GM10248 (cell line): ENCODE measurements at regions not wholly inside any gene's neighbourhood (a gene's known extent, or its start where the extent isn't known, plus 50 kb on each side); places are given as distances from the start of the nearest gene placed in this dataset.

ENCODE experiments used
- CTCF ChIA-PET: fragments of 300-600 bp; sonication (Branson Sonifier 250); formaldehyde crosslinking; extraction: SDS; loops from one replicate; lab custom pipeline; 2021; ENCODE audit warnings: antibody characterized with exemption; lab: Yijun Ruan, JAX
- POLR2A ChIA-PET: fragments of 350-650 bp; sonication (Branson Sonifier 250); formaldehyde crosslinking; extraction: SDS; loops from one replicate; lab custom pipeline; 2020; ENCODE audit warnings: antibody characterized with exemption; lab: Yijun Ruan, JAX
- DNase-seq: peaks from one replicate; pipeline ENCODE4 v3.0.0; 2012; ENCODE audit errors: extremely low spot score
- TF ChIP-seq, protein P1 (sequence below): IDR thresholded peaks from 2 replicates; pipeline ENCODE4 v1.5.1; 2012; ENCODE audit warnings: mild to moderate bottlenecking, low read depth; ENCODE audit errors: extremely low read depth, missing control alignments, control extremely low read depth

DNA sequence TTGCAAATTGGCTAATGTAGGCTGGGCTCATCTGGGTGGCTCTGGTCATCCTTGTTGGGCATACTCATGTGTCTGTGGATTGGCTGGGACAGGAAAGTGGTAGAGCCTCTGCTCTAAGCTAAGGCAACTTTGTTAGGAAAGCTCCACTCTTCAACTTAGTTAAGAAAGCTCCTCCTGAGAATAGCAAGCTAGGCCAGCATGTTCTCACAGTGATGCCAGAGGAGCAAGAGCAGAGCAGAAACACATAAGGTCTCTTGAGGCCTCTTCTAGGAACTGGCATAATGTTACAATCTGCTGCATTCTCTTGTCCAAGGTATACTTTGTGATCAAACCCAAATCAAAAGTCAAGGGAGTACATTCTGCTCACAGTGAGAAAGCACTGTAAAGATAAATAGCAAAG is 158.6 kb upstream of the RORA start:
- TF ChIP-seq, protein P1, sequence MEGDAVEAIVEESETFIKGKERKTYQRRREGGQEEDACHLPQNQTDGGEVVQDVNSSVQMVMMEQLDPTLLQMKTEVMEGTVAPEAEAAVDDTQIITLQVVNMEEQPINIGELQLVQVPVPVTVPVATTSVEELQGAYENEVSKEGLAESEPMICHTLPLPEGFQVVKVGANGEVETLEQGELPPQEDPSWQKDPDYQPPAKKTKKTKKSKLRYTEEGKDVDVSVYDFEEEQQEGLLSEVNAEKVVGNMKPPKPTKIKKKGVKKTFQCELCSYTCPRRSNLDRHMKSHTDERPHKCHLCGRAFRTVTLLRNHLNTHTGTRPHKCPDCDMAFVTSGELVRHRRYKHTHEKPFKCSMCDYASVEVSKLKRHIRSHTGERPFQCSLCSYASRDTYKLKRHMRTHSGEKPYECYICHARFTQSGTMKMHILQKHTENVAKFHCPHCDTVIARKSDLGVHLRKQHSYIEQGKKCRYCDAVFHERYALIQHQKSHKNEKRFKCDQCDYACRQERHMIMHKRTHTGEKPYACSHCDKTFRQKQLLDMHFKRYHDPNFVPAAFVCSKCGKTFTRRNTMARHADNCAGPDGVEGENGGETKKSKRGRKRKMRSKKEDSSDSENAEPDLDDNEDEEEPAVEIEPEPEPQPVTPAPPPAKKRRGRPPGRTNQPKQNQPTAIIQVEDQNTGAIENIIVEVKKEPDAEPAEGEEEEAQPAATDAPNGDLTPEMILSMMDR = no peak
- ChIA-PET POLR2A (no interaction called here), CTCF (interaction anchor here (0.6 to 1.1 kb wide), 2 partner anchors 18 to 446 kb away, joined by 3 read pairs; no protein-coding TSS in a partner anchor)
- DNase-seq = no peak

DNA sequence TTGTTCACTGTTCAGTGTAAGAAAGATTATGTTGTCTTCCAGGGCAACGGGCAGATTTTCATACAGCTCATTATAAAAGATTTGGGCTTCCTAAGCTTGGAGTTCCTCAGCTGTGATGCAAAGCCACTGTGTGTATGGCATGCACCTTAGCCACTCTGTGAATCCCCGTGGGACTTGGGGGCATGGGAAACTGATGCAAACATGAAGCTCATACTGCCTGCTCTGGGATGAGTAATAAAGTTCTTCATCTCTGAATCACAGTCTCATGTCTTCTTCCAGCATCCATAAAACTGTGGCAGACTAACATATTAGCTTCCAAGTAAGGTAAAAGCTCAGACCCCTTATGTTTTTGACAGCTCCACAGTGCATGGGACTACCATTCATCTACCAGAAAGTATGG is 154.3 kb upstream of the RORA start:
- DNase-seq = no peak
- TF ChIP-seq, protein P1 = no peak
- CTCF ChIA-PET = no interaction called here
- POLR2A ChIA-PET = no interaction called here

DNA sequence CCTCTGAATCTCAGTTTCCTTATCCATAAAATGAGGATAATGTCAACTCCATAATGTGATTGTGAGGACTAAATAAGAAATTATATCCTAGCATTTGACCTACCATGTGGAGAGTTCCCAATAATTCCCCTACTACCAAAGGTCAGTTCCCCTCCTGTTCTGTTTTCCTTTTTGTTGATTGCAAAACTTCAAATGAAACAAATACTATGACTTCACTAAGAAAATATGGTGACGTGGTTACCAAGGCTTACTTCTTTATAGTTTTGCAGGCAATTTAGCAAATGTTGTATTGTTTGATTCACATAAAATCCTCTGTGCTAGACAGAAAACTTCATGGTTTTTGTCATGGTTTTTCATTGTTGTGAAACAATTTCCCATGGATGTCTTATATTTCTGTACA is 153.8 kb upstream of the RORA start:
- DNase-seq = no peak
- ChIA-PET POLR2A (no interaction called here), CTCF (no interaction called here)
- TF ChIP-seq, protein P1 = no peak

GRCh38 chr15:61381501-61381900 is 152.4 kb upstream of the RORA start:
- TF ChIP-seq, protein P1 = no peak
- ChIA-PET CTCF (no interaction called here), POLR2A (no interaction called here)
- no peak for DNase-seq

DNA sequence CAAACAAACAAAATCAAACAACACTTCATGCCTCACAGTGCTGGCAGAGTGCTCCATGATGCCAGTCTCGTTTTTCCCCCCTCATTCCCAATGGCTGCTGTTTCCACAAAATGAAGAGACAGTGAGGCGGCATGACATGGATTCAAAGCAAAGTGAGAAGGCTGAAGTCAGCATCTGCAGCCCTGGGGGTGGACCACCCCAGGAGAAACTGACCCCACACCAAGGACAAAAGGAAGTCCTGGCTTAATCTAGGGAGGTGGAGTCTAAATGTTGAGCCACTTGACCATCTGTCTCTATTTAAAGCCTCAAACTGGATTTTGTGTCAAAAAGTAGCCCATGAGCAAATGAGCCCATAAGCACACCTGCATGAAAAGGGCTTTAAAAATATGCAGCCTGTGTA is 151.2 kb upstream of the RORA start:
- TF ChIP-seq, protein P1 = no peak
- ChIA-PET CTCF (no interaction called here), POLR2A (no interaction called here)
- no peak for DNase-seq

- CTCF ChIA-PET = interaction anchor here (1.5 kb wide), 1 partner anchor 11 kb away, joined by 3 read pairs; no protein-coding TSS in a partner anchor
- DNase-seq = no peak
- TF ChIP-seq, protein P1 = no peak
- POLR2A ChIA-PET = no interaction called here
Observed at GRCh38 chr15:61379005-61379404, 149.9 kb upstream of the RORA start.

DNA sequence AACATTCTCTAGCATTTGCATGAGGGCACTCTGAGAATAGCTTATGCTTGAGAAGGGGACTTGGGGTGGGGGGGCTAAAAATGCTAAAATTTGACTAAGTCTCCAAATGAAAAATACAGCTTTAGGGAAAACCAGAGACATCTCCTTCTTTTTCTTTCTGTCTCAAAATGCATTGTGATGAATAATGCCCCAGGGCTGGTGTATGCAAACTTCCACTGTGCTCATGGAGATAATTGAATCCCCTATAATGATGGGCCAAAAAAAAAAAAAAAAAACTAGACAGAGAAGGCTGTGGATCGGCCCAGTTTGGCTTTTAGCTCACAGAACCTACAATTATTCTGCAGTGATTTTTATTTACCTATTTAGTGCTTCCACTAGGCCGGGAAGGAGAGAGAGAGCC is 147.9 kb upstream of the RORA start:
- CTCF ChIA-PET = no interaction called here

More for the DNA sequence above, 147.9 kb upstream of the RORA start:
- no peak for DNase-seq
- POLR2A ChIA-PET = no interaction called here
- TF ChIP-seq, protein P1 = no peak
